HG02763 (cell line): ENCODE measurements at regions not wholly inside any gene's neighbourhood (a gene's known extent, or its start where the extent isn't known, plus 50 kb on each side); places are given as distances from the start of the nearest gene placed in this dataset.
"Not testable (repeated sequence)": the region's sequence is repeated elsewhere in the genome, so short reads cannot be mapped to it uniquely, and the experiment has no call there.

Source experiments
- ATAC-seq: cut with Tn5 transposase; IDR thresholded peaks from one replicate; pipeline ENCODE4 v1.9.1; 2021; ENCODE audit warnings: mild to moderate bottlenecking, moderate library complexity; ENCODE audit not compliant: unreplicated experiment

GRCh38 chr4:128457726-128458125 lies 170.1 kb upstream of the PGRMC2 start:
- ATAC-seq: no peak

- ATAC-seq: no peak
These were observed 168.6 kb upstream of the PGRMC2 start for GRCh38 chr4:128456171-128456570.

- no peak for ATAC-seq
These were observed 167.9 kb upstream of the PGRMC2 start for GRCh38 chr4:128455480-128455879.

GRCh38 chr4:128454881-128455280 lies 167.3 kb upstream of the PGRMC2 start:
- no peak for ATAC-seq

GRCh38 chr4:128454281-128454871 lies 166.8 kb upstream of the PGRMC2 start:
- ATAC-seq: peak; percentile 99

- ATAC-seq: no peak
These were observed 164.8 kb upstream of the PGRMC2 start for GRCh38 chr4:128452415-128452814.

GRCh38 chr4:128451270-128451905 lies 163.8 kb upstream of the PGRMC2 start:
- no peak for ATAC-seq

GRCh38 chr4:128450326-128451120 lies 162.9 kb upstream of the PGRMC2 start:
- ATAC-seq: no peak

- ATAC-seq: no peak
These were observed 161.6 kb upstream of the PGRMC2 start for GRCh38 chr4:128449251-128449650.

GRCh38 chr4:128444544-128445302 lies 157.1 kb upstream of the PGRMC2 start:
- no peak for ATAC-seq

- no peak for ATAC-seq
These were observed 153.3 kb upstream of the PGRMC2 start for GRCh38 chr4:128440923-128441322.

GRCh38 chr4:128437023-128437422 lies 149.4 kb upstream of the PGRMC2 start:
- not testable (repeated sequence) for ATAC-seq

- ATAC-seq: not testable (repeated sequence)
These were observed 141.5 kb upstream of the PGRMC2 start for GRCh38 chr4:128429023-128429613.

- no peak for ATAC-seq
These were observed 140.8 kb upstream of the PGRMC2 start for GRCh38 chr4:128428397-128428796.

- ATAC-seq: no peak
These were observed 140.3 kb upstream of the PGRMC2 start for GRCh38 chr4:128427832-128428366.

GRCh38 chr4:128424527-128425497 lies 137.2 kb upstream of the PGRMC2 start:
- no peak for ATAC-seq

- ATAC-seq: peak; percentile 73
These were observed 134.7 kb upstream of the PGRMC2 start for GRCh38 chr4:128422296-128422695.

- ATAC-seq: no peak
These were observed 129.3 kb upstream of the PGRMC2 start for GRCh38 chr4:128416921-128417320.

GRCh38 chr4:128410037-128410436 lies 122.4 kb upstream of the PGRMC2 start:
- ATAC-seq: no peak
